ENCODE measurements at regions not wholly inside any gene's neighbourhood (a gene's known extent, or its start where the extent isn't known, plus 50 kb on each side); places are given as distances from the start of the nearest gene placed in this dataset.

- WGBS (ENCODE audit: insufficient coverage) = no CpG with 5 or more reads among the region's 1 CpG
- no peak for DNase-seq (ENCODE audit: low read depth in 4 of 6, low spot score in 6 of 6)
- H3K27me3 ChIP-seq (ENCODE audit: control insufficient read depth, insufficient read depth, low read length) = no peaks in the 10 kb centered on the region
- H3K36me3 ChIP-seq (ENCODE audit: control insufficient read depth, insufficient read depth, low read length) = no peaks in the 10 kb centered on the region
- no peaks in the 10 kb centered on the region for H3K4me1 ChIP-seq (ENCODE audit: control insufficient read depth, insufficient read depth, low read length)
- no peak overlapping the region for H3K27ac ChIP-seq (ENCODE audit: low read depth, low read length)
- H3K9me3 ChIP-seq (ENCODE audit: control insufficient read depth, insufficient read depth, low read length) = no peaks in the 10 kb centered on the region
- H3K4me3 ChIP-seq (ENCODE audit: low read depth, low read length) = no peak overlapping the region
These were observed 241.6 kb downstream of the TACR3 start for GRCh38 chr4:103478210-103478609.

GRCh38 chr4:103457566-103457965 is 259.4 kb upstream of the CENPE start:
- H3K4me3 ChIP-seq (ENCODE audit: low read depth, low read length) = no peak overlapping the region
- no CpG with 5 or more reads among the region's 2 CpGs for WGBS (ENCODE audit: insufficient coverage)

GRCh38 chr4:103451341-103451740 is 253.2 kb upstream of the CENPE start:
- WGBS (ENCODE audit: insufficient coverage) = 95% methylated on average over 2 of the region's 2 CpGs
- Histone ChIP-seq H3K4me1 (ENCODE audit: control insufficient read depth, insufficient read depth, low read length) (no peaks in the 10 kb centered on the region), H3K27ac (ENCODE audit: low read depth, low read length) (no peak overlapping the region), H3K4me3 (ENCODE audit: low read depth, low read length) (no peak overlapping the region), H3K36me3 (ENCODE audit: control insufficient read depth, insufficient read depth, low read length) (no peaks in the 10 kb centered on the region), H3K9me3 (ENCODE audit: control insufficient read depth, insufficient read depth, low read length) (peaks cover 2% of the 10 kb centered on the region), H3K27me3 (ENCODE audit: control insufficient read depth, insufficient read depth, low read length) (no peaks in the 10 kb centered on the region)
- no peak for DNase-seq (ENCODE audit: low read depth in 4 of 6, low spot score in 6 of 6)

More at GRCh38 chr4:103457566-103457965, 259.4 kb upstream of the CENPE start:
- Histone ChIP-seq H3K27me3 (ENCODE audit: control insufficient read depth, insufficient read depth, low read length) (no peaks in the 10 kb centered on the region), H3K27ac (ENCODE audit: low read depth, low read length) (no peak overlapping the region), H3K36me3 (ENCODE audit: control insufficient read depth, insufficient read depth, low read length) (no peaks in the 10 kb centered on the region), H3K4me1 (ENCODE audit: control insufficient read depth, insufficient read depth, low read length) (no peaks in the 10 kb centered on the region), H3K9me3 (ENCODE audit: control insufficient read depth, insufficient read depth, low read length) (peaks cover 2% of the 10 kb centered on the region)
- DNase-seq (ENCODE audit: low read depth in 4 of 6, low spot score in 6 of 6) = peak in 2 of 6 donors; percentile 44 to 55

GRCh38 chr4:103450693-103451092 is 252.6 kb upstream of the CENPE start:
- WGBS (ENCODE audit: insufficient coverage) = no CpG with 5 or more reads among the region's 2 CpGs
- Histone ChIP-seq H3K27me3 (ENCODE audit: control insufficient read depth, insufficient read depth, low read length) (no peaks in the 10 kb centered on the region), H3K9me3 (ENCODE audit: control insufficient read depth, insufficient read depth, low read length) (peaks cover 1% of the 10 kb centered on the region), H3K27ac (ENCODE audit: low read depth, low read length) (no peak overlapping the region), H3K4me1 (ENCODE audit: control insufficient read depth, insufficient read depth, low read length) (no peaks in the 10 kb centered on the region), H3K36me3 (ENCODE audit: control insufficient read depth, insufficient read depth, low read length) (no peaks in the 10 kb centered on the region), H3K4me3 (ENCODE audit: low read depth, low read length) (no peak overlapping the region)
- no peak for DNase-seq (ENCODE audit: low read depth in 4 of 6, low spot score in 6 of 6)

- Histone ChIP-seq H3K36me3 (ENCODE audit: control insufficient read depth, insufficient read depth, low read length) (no peaks in the 10 kb centered on the region), H3K27ac (ENCODE audit: low read depth, low read length) (no peak overlapping the region), H3K4me1 (ENCODE audit: control insufficient read depth, insufficient read depth, low read length) (no peaks in the 10 kb centered on the region), H3K9me3 (ENCODE audit: control insufficient read depth, insufficient read depth, low read length) (no peaks in the 10 kb centered on the region), H3K4me3 (ENCODE audit: low read depth, low read length) (no peak overlapping the region), H3K27me3 (ENCODE audit: control insufficient read depth, insufficient read depth, low read length) (no peaks in the 10 kb centered on the region)
- peak in 1 of 6 donors; percentile 9 for DNase-seq (ENCODE audit: low read depth in 4 of 6, low spot score in 6 of 6)
- no CpG with 5 or more reads among the region's 2 CpGs for WGBS (ENCODE audit: insufficient coverage)
These were observed 251.3 kb upstream of the CENPE start for GRCh38 chr4:103449296-103450023.

- WGBS (ENCODE audit: insufficient coverage) = no CpG with 5 or more reads among the region's 1 CpG
- H3K27ac ChIP-seq (ENCODE audit: low read depth, low read length) = no peak overlapping the region
- H3K4me1 ChIP-seq (ENCODE audit: control insufficient read depth, insufficient read depth, low read length) = no peaks in the 10 kb centered on the region
- H3K27me3 ChIP-seq (ENCODE audit: control insufficient read depth, insufficient read depth, low read length) = no peaks in the 10 kb centered on the region
- no peaks in the 10 kb centered on the region for H3K36me3 ChIP-seq (ENCODE audit: control insufficient read depth, insufficient read depth, low read length)
- H3K9me3 ChIP-seq (ENCODE audit: control insufficient read depth, insufficient read depth, low read length) = no peaks in the 10 kb centered on the region
- H3K4me3 ChIP-seq (ENCODE audit: low read depth, low read length) = no peak overlapping the region
- DNase-seq (ENCODE audit: low read depth in 4 of 6, low spot score in 6 of 6) = no peak
These were observed 247.2 kb upstream of the CENPE start for GRCh38 chr4:103445377-103445776.

- WGBS (ENCODE audit: insufficient coverage) = no CpG with 5 or more reads among the region's 3 CpGs
These were observed 245.2 kb upstream of the CENPE start for GRCh38 chr4:103443324-103443723.

GRCh38 chr4:103429283-103429682 is 231.1 kb upstream of the CENPE start:
- Histone ChIP-seq H3K27ac (ENCODE audit: low read depth, low read length) (no peak overlapping the region), H3K4me3 (ENCODE audit: low read depth, low read length) (no peak overlapping the region), H3K4me1 (ENCODE audit: control insufficient read depth, insufficient read depth, low read length) (no peaks in the 10 kb centered on the region), H3K9me3 (ENCODE audit: control insufficient read depth, insufficient read depth, low read length) (no peaks in the 10 kb centered on the region), H3K36me3 (ENCODE audit: control insufficient read depth, insufficient read depth, low read length) (no peaks in the 10 kb centered on the region), H3K27me3 (ENCODE audit: control insufficient read depth, insufficient read depth, low read length) (no peaks in the 10 kb centered on the region)
- WGBS (ENCODE audit: insufficient coverage) = 12% methylated on average over 6 of the region's 7 CpGs
- no peak for DNase-seq (ENCODE audit: low read depth in 4 of 6, low spot score in 6 of 6)

More at GRCh38 chr4:103443324-103443723, 245.2 kb upstream of the CENPE start:
- H3K27ac ChIP-seq (ENCODE audit: low read depth, low read length) = no peak overlapping the region
- no peaks in the 10 kb centered on the region for H3K9me3 ChIP-seq (ENCODE audit: control insufficient read depth, insufficient read depth, low read length)
- H3K36me3 ChIP-seq (ENCODE audit: control insufficient read depth, insufficient read depth, low read length) = no peaks in the 10 kb centered on the region
- H3K4me1 ChIP-seq (ENCODE audit: control insufficient read depth, insufficient read depth, low read length) = no peaks in the 10 kb centered on the region
- H3K27me3 ChIP-seq (ENCODE audit: control insufficient read depth, insufficient read depth, low read length) = no peaks in the 10 kb centered on the region
- no peak overlapping the region for H3K4me3 ChIP-seq (ENCODE audit: low read depth, low read length)
- peak in 2 of 6 donors; percentile 22 to 70 for DNase-seq (ENCODE audit: low read depth in 4 of 6, low spot score in 6 of 6)

- DNase-seq (ENCODE audit: low read depth in 4 of 6, low spot score in 6 of 6) = no peak
- H3K4me3 ChIP-seq (ENCODE audit: low read depth, low read length) = no peak overlapping the region
- no peak overlapping the region for H3K27ac ChIP-seq (ENCODE audit: low read depth, low read length)
- no peaks in the 10 kb centered on the region for H3K4me1 ChIP-seq (ENCODE audit: control insufficient read depth, insufficient read depth, low read length)
- no peaks in the 10 kb centered on the region for H3K27me3 ChIP-seq (ENCODE audit: control insufficient read depth, insufficient read depth, low read length)
- no peaks in the 10 kb centered on the region for H3K36me3 ChIP-seq (ENCODE audit: control insufficient read depth, insufficient read depth, low read length)
- WGBS (ENCODE audit: insufficient coverage) = no CpG with 5 or more reads among the region's 1 CpG
- no peaks in the 10 kb centered on the region for H3K9me3 ChIP-seq (ENCODE audit: control insufficient read depth, insufficient read depth, low read length)
These were observed 227.3 kb upstream of the CENPE start for GRCh38 chr4:103425406-103425805.

- Histone ChIP-seq H3K4me1 (ENCODE audit: control insufficient read depth, insufficient read depth, low read length) (no peaks in the 10 kb centered on the region), H3K4me3 (ENCODE audit: low read depth, low read length) (no peak overlapping the region), H3K9me3 (ENCODE audit: control insufficient read depth, insufficient read depth, low read length) (no peaks in the 10 kb centered on the region), H3K27me3 (ENCODE audit: control insufficient read depth, insufficient read depth, low read length) (no peaks in the 10 kb centered on the region), H3K27ac (ENCODE audit: low read depth, low read length) (no peak overlapping the region), H3K36me3 (ENCODE audit: control insufficient read depth, insufficient read depth, low read length) (no peaks in the 10 kb centered on the region)
- 22% methylated on average over 2 of the region's 2 CpGs for WGBS (ENCODE audit: insufficient coverage)
- DNase-seq (ENCODE audit: low read depth in 4 of 6, low spot score in 6 of 6) = no peak
These were observed 226.7 kb upstream of the CENPE start for GRCh38 chr4:103424853-103425252.
